ENCODE measurements at regions not wholly inside any gene's neighbourhood (a gene's known extent, or its start where the extent isn't known, plus 50 kb on each side); places are given as distances from the start of the nearest gene placed in this dataset.

DNA sequence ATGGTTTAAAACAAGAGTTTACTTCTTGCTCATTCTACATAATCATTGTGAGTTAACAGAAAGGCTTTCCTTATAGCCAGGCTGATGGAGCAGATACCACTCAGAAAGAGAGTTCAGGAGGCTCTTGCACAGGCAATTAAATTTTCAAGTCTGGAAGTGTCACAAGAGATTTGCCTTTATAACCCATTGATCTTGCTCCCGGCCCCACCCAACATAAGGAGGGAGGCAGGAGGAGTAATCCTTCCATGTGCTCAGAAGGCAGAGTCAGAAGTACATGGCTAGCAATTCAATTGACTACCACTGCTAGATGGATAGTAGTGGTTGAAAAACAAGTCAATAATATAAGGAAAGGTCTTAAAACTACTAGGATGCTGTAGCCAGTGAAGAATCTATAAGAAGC is 346.3 kb upstream of the CDH11 start:
- intact Hi-C loops (cut with micrococcal nuclease) (no loop called here), dilution Hi-C loops (cut with HindIII; ENCODE audit: low sequenced_read_pairs, unreplicated experiment) (no loop called here), in situ Hi-C loops (cut with MboI; ENCODE audit: low sequenced_read_pairs) (no loop called here)
- Histone ChIP-seq H4K5ac (ENCODE audit: low read depth, low read length) (no peak overlapping the region), H3K23ac (ENCODE audit: low read depth, low read length) (no peak overlapping the region), H2AK5ac (ENCODE audit: low read depth, low read length) (no peak overlapping the region), H3K9me3 (ENCODE audit: control insufficient read depth, insufficient read depth, low read length) (no peaks in the 10 kb centered on the region), H3K36me3 (ENCODE audit: control insufficient read depth, insufficient read depth, low read length) (no peaks in the 10 kb centered on the region), H3K4me2 (ENCODE audit: low read depth, low read length) (no peak overlapping the region), H3K18ac (ENCODE audit: low read depth, low read length) (no peak overlapping the region), H3K4me1 (ENCODE audit: control insufficient read depth, insufficient read depth, low read length) (no peaks in the 10 kb centered on the region), H2AFZ (replicated peaks; ENCODE audit: low read length, poor library complexity) (no peak overlapping the region), H3K79me1 (ENCODE audit: low read depth in 1 of 2, low read length in 2 of 2) (no peaks in the 10 kb centered on the region), H3K4ac (ENCODE audit: low read depth, low read length) (no peak overlapping the region), H4K8ac (ENCODE audit: low read depth in 2 of 2, low read length in 2 of 2) (no peak overlapping the region), H3K9ac (ENCODE audit: low read depth, low read length) (no peak overlapping the region), H4K91ac (ENCODE audit: insufficient read depth, low read depth, low read length) (no peak overlapping the region), H3K14ac (replicated peaks; ENCODE audit: low read depth, low read length) (no peak overlapping the region), H3K9me1 (ENCODE audit: insufficient read depth, low read length) (no peaks in the 10 kb centered on the region), H3K56ac (ENCODE audit: extremely low read depth, insufficient read depth, low read length) (no peak overlapping the region), H3K4me3 (ENCODE audit: insufficient read depth, low read depth, low read length) (no peak overlapping the region), H4K20me1 (ENCODE audit: insufficient read depth, low read length) (no peaks in the 10 kb centered on the region), H3K27ac (ENCODE audit: insufficient read depth, low read length) (no peak overlapping the region), H2BK20ac (ENCODE audit: low read depth, low read length) (no peak overlapping the region), H2BK120ac (ENCODE audit: low read depth, low read length) (no peak overlapping the region), H3K27me3 (ENCODE audit: control insufficient read depth, insufficient read depth, low read length) (peaks cover 12% of the 10 kb centered on the region), H2BK15ac (ENCODE audit: low read depth, low read length) (no peak overlapping the region), H2AK9ac (replicated peaks; ENCODE audit: low read depth, low read length, poor library complexity) (no peak overlapping the region), H2BK5ac (ENCODE audit: low read depth, low read length, poor library complexity, severe bottlenecking) (no peak overlapping the region)
- no TSS peak for BruUV-seq (replicated peaks)
- no CpG with 5 or more reads among the region's 1 CpG for WGBS, 2 experiments (ENCODE audit: extremely low coverage in 2 of 2, insufficient read length in 1 of 2)
- ATAC-seq (ENCODE audit: low read depth) (no peak), DNase-seq (no peak)
- no peak for TF ChIP-seq CHD1 (IDR thresholded peaks at IDR 0.05; ENCODE audit: low read depth, low read length)
- TF ChIP-seq SMC3 (IDR thresholded peaks at IDR 0.05; ENCODE audit: low read depth, low read length): no peak
- TF ChIP-seq MXI1 (IDR thresholded peaks at IDR 0.05; ENCODE audit: borderline replicate concordance, low read depth, low read length): no peak
- no peak for TF ChIP-seq BHLHE40 (IDR thresholded peaks at IDR 0.05; ENCODE audit: low read depth, low read length)
- TF ChIP-seq MAFK (IDR thresholded peaks at IDR 0.05; ENCODE audit: low read depth, low read length): no peak
- TF ChIP-seq, protein P1, sequence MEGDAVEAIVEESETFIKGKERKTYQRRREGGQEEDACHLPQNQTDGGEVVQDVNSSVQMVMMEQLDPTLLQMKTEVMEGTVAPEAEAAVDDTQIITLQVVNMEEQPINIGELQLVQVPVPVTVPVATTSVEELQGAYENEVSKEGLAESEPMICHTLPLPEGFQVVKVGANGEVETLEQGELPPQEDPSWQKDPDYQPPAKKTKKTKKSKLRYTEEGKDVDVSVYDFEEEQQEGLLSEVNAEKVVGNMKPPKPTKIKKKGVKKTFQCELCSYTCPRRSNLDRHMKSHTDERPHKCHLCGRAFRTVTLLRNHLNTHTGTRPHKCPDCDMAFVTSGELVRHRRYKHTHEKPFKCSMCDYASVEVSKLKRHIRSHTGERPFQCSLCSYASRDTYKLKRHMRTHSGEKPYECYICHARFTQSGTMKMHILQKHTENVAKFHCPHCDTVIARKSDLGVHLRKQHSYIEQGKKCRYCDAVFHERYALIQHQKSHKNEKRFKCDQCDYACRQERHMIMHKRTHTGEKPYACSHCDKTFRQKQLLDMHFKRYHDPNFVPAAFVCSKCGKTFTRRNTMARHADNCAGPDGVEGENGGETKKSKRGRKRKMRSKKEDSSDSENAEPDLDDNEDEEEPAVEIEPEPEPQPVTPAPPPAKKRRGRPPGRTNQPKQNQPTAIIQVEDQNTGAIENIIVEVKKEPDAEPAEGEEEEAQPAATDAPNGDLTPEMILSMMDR (conservative IDR thresholded peaks at IDR 0.05; ENCODE audit: low read depth, low read length): no peak
- TF ChIP-seq, protein P2, sequence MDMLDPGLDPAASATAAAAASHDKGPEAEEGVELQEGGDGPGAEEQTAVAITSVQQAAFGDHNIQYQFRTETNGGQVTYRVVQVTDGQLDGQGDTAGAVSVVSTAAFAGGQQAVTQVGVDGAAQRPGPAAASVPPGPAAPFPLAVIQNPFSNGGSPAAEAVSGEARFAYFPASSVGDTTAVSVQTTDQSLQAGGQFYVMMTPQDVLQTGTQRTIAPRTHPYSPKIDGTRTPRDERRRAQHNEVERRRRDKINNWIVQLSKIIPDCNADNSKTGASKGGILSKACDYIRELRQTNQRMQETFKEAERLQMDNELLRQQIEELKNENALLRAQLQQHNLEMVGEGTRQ (IDR thresholded peaks at IDR 0.05; ENCODE audit: low read depth, low read length): no peak
- no peak for TF ChIP-seq CEBPB (IDR thresholded peaks at IDR 0.05; ENCODE audit: low read depth, low read length)
- TF ChIP-seq RCOR1 (IDR thresholded peaks at IDR 0.05; ENCODE audit: insufficient replicate concordance, low read length): no peak
- no peak for TF ChIP-seq POLR2A (IDR thresholded peaks at IDR 0.05; ENCODE audit: low read depth, low read length)
- TF ChIP-seq NFE2L2 (IDR thresholded peaks at IDR 0.05; ENCODE audit: low read depth, low read length): no peak
- TF ChIP-seq, protein P3, sequence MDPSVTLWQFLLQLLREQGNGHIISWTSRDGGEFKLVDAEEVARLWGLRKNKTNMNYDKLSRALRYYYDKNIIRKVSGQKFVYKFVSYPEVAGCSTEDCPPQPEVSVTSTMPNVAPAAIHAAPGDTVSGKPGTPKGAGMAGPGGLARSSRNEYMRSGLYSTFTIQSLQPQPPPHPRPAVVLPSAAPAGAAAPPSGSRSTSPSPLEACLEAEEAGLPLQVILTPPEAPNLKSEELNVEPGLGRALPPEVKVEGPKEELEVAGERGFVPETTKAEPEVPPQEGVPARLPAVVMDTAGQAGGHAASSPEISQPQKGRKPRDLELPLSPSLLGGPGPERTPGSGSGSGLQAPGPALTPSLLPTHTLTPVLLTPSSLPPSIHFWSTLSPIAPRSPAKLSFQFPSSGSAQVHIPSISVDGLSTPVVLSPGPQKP (IDR thresholded peaks at IDR 0.05; ENCODE audit: borderline replicate concordance, low read depth, low read length): no peak
- TF ChIP-seq RAD21 (IDR thresholded peaks at IDR 0.05; ENCODE audit: low read length): no peak
- TF ChIP-seq FOS (IDR thresholded peaks at IDR 0.05; ENCODE audit: low read depth, low read length): no peak
- TF ChIP-seq MAZ (IDR thresholded peaks at IDR 0.05; ENCODE audit: borderline replicate concordance, low read depth, low read length): no peak
- TF ChIP-seq RFX5 (IDR thresholded peaks at IDR 0.05; ENCODE audit: low read depth, low read length): no peak
- ChIA-PET POLR2A (ENCODE audit: unreplicated experiment) (no interaction called here), CTCF (no interaction called here)
